Right ventricle myocardium superior (tissue), 1 donor: ENCODE measurements at regions not wholly inside any gene's neighbourhood (a gene's known extent, or its start where the extent isn't known, plus 50 kb on each side); places are given as distances from the start of the nearest gene placed in this dataset.

ENCODE experiments used
- ATAC-seq: fragments of 200-7000 bp; cut with Tn5 transposase; one replicate; pipeline ENCODE4 v1.9.1; 2020; ENCODE audit warnings: mild to moderate bottlenecking; ENCODE audit not compliant: poor library complexity
- DNase-seq: peaks from one replicate; pipeline ENCODE4 v3.0.0-alpha.2; 2020
- intact Hi-C: fragments of 100-400 bp; cut with DNase I; formaldehyde crosslinking; loops from one replicate; pipeline ENCODE4 v1.11.2; 2022
- donor health status: DM: no; HTN: yes; CAD: no; lungs with severe emphysema.

- intact Hi-C loops, result no loop called here
Measured at GRCh38 chr5:51892680-51893079, 509.4 kb downstream of the ISL1 start.

DNA sequence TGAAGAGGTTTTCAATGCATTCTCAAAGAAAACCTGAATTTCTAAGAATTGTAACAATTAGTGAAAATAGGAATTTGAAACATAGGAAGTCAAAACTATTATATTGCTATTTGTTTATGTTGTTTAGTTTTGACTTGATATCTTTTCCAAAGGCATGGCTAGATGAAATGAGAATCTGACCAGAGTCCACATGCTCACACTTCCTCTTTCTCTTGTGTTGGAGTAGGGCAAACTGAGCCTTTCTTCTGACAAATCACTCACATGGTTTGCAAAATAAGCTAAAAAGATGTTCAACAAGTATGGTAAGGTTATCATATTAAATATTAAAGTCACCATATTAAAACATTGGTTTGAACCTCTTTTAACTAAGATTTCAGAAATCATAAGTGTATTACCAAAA lies 512.6 kb downstream of the ISL1 start:
- ATAC-seq, result no peak
- intact Hi-C loops, result no loop called here
- DNase-seq, result no peak

More at GRCh38 chr5:51892680-51893079, 509.4 kb downstream of the ISL1 start:
- DNase-seq (no peak), ATAC-seq (no peak)

- intact Hi-C loops, result no loop called here
- ATAC-seq (no peak), DNase-seq (no peak)
Measured at GRCh38 chr5:51902512-51902911, 519.3 kb downstream of the ISL1 start.

DNA sequence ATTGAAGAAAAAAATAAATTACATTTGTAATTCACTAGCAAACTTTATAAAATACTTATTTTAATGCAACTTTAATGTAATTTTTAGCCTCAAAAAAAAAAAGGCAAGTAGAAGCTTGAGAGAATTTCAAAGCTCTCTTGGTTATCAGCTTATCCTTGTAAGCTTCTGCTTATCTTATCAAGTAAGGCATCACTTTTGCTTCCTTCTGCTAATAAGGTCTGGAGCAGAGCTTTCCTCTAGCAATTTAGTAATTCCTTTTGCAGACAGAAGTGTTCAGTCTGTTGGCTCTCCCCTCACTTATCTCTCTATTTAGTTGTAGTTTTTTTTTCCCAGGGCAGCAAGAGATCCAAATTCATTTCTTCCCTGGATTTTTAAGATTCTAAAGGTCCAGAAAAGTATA lies 525.0 kb downstream of the ISL1 start:
- DNase-seq (no peak), ATAC-seq (no peak)
- intact Hi-C loops, result no loop called here

- DNase-seq, result no peak
- intact Hi-C loops, result no loop called here
- no peak for ATAC-seq
Measured at GRCh38 chr5:51944500-51945125, 561.4 kb downstream of the ISL1 start.

- ATAC-seq (no peak), DNase-seq (no peak)
- intact Hi-C loops, result no loop called here
Measured at GRCh38 chr5:51958473-51958872, 575.2 kb downstream of the ISL1 start.

GRCh38 chr5:51960617-51961121 lies 577.4 kb downstream of the ISL1 start:
- intact Hi-C loops, result no loop called here
- DNase-seq (no peak), ATAC-seq (no peak)

GRCh38 chr5:51961154-51961562 lies 577.9 kb downstream of the ISL1 start:
- DNase-seq (no peak), ATAC-seq (no peak)
- intact Hi-C loops, result no loop called here

DNA sequence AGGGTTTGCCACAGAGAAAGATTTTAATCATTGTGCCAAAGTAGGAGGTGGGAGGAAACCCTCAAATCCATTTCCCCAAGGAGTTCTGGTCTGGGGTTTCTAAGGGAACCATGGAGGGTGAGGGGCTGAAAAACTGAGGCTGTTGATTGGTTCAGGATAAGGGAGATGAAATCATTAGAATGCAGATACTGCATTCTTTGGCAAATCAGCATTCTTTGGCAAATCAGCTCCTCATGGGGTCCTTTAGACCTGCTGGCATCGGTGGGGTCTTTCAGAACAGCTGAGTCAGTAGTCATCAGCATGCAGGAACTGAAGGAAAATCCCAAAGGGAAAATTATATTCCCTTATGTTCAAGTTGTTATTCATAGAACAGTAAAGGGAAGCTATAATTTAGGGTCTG lies 585.5 kb downstream of the ISL1 start:
- ATAC-seq (no peak), DNase-seq (no peak)
- intact Hi-C loops, result no loop called here

DNA sequence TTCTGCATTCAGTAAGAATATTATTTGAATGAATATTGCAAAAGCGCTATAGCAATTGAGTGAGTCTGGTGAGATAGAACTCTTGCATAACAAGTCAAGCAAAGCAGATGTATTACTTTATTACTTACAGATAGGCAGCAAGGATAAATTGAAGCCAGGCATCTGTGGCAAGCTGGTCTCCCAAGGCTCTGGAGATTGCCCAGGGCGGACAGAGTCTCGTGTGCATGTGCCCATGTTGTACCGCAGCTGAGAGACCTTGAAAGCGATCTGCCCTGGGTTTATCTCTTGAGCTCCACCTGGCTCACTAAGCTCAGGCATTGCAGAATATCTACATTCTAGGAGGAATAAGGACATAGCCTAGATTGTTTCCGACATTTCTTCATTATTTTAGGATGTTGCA lies 591.6 kb downstream of the ISL1 start:
- DNase-seq (no peak), ATAC-seq (no peak)
- intact Hi-C loops, result no loop called here

- DNase-seq, result no peak
- no peak for ATAC-seq
- intact Hi-C loops, result no loop called here
Measured at GRCh38 chr5:51977014-51977413, 593.8 kb downstream of the ISL1 start.

DNA sequence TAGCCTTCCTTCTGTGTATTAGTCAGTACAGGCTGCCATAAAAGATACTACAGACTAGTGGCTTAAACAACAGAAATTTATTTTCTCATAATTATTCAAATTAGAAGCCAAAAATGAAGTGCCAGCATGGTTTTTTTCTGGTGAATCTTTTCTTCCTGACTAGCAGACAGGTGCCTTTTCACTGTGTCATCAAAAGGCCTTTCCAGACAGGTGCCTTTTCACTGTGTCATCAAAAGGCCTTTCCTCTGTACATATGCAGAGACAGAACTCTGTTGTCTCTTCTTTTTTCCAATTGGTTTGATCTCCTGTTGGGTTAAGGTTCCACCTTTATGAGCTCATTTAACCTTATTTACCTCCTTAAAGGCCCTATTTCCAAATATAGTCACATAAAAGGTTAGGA lies 599.9 kb downstream of the ISL1 start:
- DNase-seq, result no peak
- intact Hi-C loops, result no loop called here
- no peak for ATAC-seq

- ATAC-seq, result no peak
- DNase-seq, result no peak
- intact Hi-C loops, result no loop called here
Measured at GRCh38 chr5:51986733-51987132, 603.5 kb downstream of the ISL1 start.

DNA sequence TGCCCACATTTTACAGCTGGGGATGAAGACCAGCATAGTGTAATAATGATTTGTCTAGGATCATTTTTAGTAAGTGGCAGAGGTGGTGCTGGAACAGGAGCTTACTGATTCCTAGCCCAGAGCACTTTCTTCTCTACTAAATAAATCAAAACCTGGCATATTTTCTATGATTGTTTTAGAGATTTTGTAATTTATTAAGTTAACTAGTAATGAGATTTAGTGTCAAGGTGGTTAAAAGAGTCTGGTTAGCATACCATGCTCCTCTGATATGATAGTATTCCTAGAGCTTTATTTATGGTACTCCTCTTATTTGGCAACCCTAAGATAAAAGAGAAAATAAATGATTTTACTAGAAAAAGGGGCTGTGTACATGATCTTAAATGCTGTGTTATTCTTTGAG lies 604.0 kb downstream of the ISL1 start:
- intact Hi-C loops, result no loop called here
- DNase-seq (no peak), ATAC-seq (no peak)

GRCh38 chr5:51987669-51988209 lies 604.5 kb downstream of the ISL1 start:
- ATAC-seq (no peak), DNase-seq (no peak)
- intact Hi-C loops, result no loop called here

DNA sequence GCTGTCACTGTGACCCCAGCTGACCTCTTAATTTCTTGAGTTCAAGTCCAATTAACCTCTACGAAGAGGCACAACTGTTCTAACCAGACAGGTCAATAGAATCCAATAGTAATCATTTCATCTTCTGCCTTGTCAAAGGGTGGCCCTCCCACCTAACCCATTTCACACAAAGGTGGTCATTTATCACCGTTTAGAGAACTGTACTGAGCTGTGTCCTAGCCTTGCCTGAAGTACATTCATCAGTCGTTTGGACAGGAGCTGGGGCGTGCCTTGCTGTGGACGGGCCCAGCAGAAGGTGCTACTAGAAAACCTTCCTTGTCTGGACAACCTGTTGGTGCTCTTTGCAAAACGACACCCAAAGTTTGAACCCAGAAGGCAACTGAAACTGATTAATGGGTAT lies 605.4 kb downstream of the ISL1 start:
- intact Hi-C loops, result no loop called here
- no peak for DNase-seq
- ATAC-seq, result no peak

DNA sequence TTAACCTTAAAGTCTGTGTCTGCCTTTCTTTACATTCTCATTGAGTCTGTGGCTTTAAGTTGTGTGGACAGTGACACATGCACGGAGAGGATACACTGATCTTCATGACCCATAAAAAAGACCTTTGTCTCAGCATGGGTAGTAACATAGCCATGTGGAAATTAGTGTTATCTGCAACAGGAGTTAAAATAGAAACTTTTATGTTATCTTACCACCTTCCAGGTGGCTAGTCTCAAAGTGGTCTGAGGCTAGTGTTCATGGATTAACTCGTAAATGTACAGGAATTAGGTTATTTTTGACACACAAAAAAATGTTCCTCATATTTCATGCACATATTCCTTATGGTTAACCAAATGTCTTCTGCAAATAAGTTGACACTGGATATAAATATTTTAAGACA lies 607.0 kb downstream of the ISL1 start:
- intact Hi-C loops, result no loop called here
- no peak for ATAC-seq
- no peak for DNase-seq

DNA sequence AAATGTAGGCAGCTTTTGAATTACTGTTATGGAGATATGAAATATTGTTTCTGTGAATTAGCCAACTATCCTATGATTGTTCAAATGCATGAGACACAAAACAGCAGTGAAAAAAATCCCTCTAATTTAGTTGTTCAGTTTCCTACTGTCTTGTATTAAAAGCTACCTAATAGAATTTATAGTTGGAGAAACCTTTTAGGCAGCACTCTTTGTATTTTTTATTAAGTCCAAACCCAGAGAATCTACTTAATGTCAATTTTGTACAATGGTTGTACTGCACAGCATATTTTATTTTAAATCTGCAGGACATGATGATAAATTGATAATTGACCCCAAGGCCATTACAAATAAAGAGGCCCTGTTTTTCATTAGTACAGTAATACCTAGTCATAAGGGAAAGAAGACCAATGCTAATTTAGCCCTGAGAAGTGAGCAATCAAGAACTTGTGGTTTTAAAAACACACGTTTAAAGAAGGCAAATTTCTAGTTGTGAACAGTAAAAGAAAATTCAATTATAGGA lies 607.5 kb downstream of the ISL1 start:
- DNase-seq (no peak), ATAC-seq (no peak)
- intact Hi-C loops, result no loop called here

DNA sequence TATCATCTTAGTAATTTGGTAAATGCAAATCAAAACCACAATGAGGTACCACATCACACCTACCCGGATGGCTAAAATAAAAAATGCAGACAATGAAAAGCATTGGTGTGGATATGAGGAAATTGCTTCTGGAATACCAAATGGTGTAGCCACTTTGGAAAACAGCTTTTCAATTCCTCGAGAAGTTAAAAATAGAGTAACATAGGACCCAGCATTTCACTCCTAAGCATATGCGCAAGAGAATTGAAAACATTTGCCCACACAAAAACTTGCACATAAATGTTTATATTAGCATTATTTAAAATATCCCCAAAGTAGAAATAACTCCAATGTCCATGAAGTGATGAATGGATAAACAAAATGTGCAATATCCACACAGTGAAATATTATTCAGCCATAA lies 608.7 kb downstream of the ISL1 start:
- DNase-seq (no peak), ATAC-seq (no peak)
- intact Hi-C loops, result no loop called here

- ATAC-seq, result no peak
Measured at GRCh38 chr5:51995773-51996306, 612.6 kb downstream of the ISL1 start.

More at GRCh38 chr5:51995773-51996306, 612.6 kb downstream of the ISL1 start:
- intact Hi-C loops, result no loop called here
- no peak for DNase-seq
